IMR-90 (cell line): ENCODE measurements at regions not wholly inside any gene's neighbourhood (a gene's known extent, or its start where the extent isn't known, plus 50 kb on each side); places are given as distances from the start of the nearest gene placed in this dataset.

Experiments
- ATAC-seq: fragments of 200-7000 bp; cut with Tn5 transposase; 2 replicates; pipeline ENCODE4 v1.9.1; 2020; ENCODE audit warnings: low read depth, mild to moderate bottlenecking, moderate library complexity
- BruUV-seq: library from RNA; stranded (reverse); fragments of 400-500 nt; replicated peaks from 2 replicates; lab custom pipeline; 2021; lab: Mats Ljungman, UMichigan
- CTCF ChIA-PET: fragments of 300-600 bp; formaldehyde crosslinking; extraction: SDS; loops from one replicate; lab custom pipeline; 2021; ENCODE audit warnings: antibody characterized with exemption; lab: Yijun Ruan, JAX
- POLR2A ChIA-PET: fragments of 300-600 bp; sonication (Branson Sonifier 250); formaldehyde crosslinking; loops from one replicate; lab custom pipeline; 2022; ENCODE audit warnings: antibody characterized with exemption; ENCODE audit not compliant: unreplicated experiment; lab: Charles Lee
- DNase-seq: peaks from one replicate; pipeline ENCODE4 v3.0.0; 2013
- H2AFZ ChIP-seq: replicated peaks from 2 replicates; pipeline ENCODE3; 2013; ENCODE audit warnings: low read length, mild to moderate bottlenecking; ENCODE audit not compliant: poor library complexity
- H2AK5ac ChIP-seq: 2 replicates; pipeline ENCODE4 v1.6.1; 2013; ENCODE audit warnings: low read depth, low read length, inconsistent platforms
- H2AK9ac ChIP-seq: replicated peaks from 2 replicates; pipeline ENCODE3; 2013; ENCODE audit warnings: mild to moderate bottlenecking, low read depth, low read length, moderate library complexity; ENCODE audit not compliant: poor library complexity
- H2BK120ac ChIP-seq: 2 replicates; pipeline ENCODE4 v1.6.1; 2013; ENCODE audit warnings: low read depth, low read length, inconsistent platforms
- H2BK15ac ChIP-seq: 3 replicates; pipeline ENCODE4 v1.6.1; 2013; ENCODE audit warnings: low read depth, low read length, inconsistent platforms
- H2BK20ac ChIP-seq: 2 replicates; pipeline ENCODE4 v1.6.1; 2013; ENCODE audit warnings: low read depth, mild to moderate bottlenecking, inconsistent platforms, low read length, moderate library complexity
- H2BK5ac ChIP-seq: 2 replicates; pipeline ENCODE4 v1.6.1; 2013; ENCODE audit warnings: mild to moderate bottlenecking, low read depth, low read length, inconsistent platforms; ENCODE audit not compliant: poor library complexity, severe bottlenecking
- H3K14ac ChIP-seq: replicated peaks from 2 replicates; pipeline ENCODE4 v1.6.1; 2013; ENCODE audit warnings: low read depth, low read length, inconsistent platforms
- H3K18ac ChIP-seq: 2 replicates; pipeline ENCODE4 v1.6.1; 2013; ENCODE audit warnings: low read depth, low read length, control low read depth
- H3K23ac ChIP-seq: 2 replicates; pipeline ENCODE4 v1.6.1; 2013; ENCODE audit warnings: low read depth, low read length, inconsistent platforms
- H3K27ac ChIP-seq: 2 replicates; pipeline ENCODE4 v1.5.1; 2013; ENCODE audit warnings: mild to moderate bottlenecking, control low read depth, low read length; ENCODE audit not compliant: insufficient read depth
- H3K27me3 ChIP-seq: 2 replicates; pipeline ENCODE4 v1.6.1; 2013; ENCODE audit warnings: low read length; ENCODE audit not compliant: control insufficient read depth, insufficient read depth
- H3K36me3 ChIP-seq: 2 replicates; pipeline ENCODE4 v1.6.1; 2013; ENCODE audit warnings: low read length, mixed read lengths; ENCODE audit not compliant: control insufficient read depth, insufficient read depth
- H3K4ac ChIP-seq: 2 replicates; pipeline ENCODE4 v1.6.1; 2013; ENCODE audit warnings: low read depth, low read length, inconsistent platforms
- H3K4me1 ChIP-seq: 2 replicates; pipeline ENCODE4 v1.6.1; 2013; ENCODE audit warnings: low read length, mixed read lengths; ENCODE audit not compliant: control insufficient read depth, insufficient read depth
- H3K4me2 ChIP-seq: 2 replicates; pipeline ENCODE4 v1.6.1; 2013; ENCODE audit warnings: low read depth, mild to moderate bottlenecking, control low read depth, low read length, moderate library complexity
- H3K4me3 ChIP-seq: 2 replicates; pipeline ENCODE4 v1.5.1; 2013; ENCODE audit warnings: low read depth, mild to moderate bottlenecking, control low read depth, low read length, moderate library complexity; ENCODE audit not compliant: insufficient read depth
- H3K56ac ChIP-seq: 2 replicates; pipeline ENCODE4 v1.6.1; 2013; ENCODE audit warnings: low read length, inconsistent platforms; ENCODE audit not compliant: insufficient read depth; ENCODE audit errors: extremely low read depth
- H3K79me1 ChIP-seq, 2 experiments: 2 replicates each; pipeline ENCODE4 v1.6.1; 2013; ENCODE audit warnings: low read length in 2 of 2, inconsistent platforms in 1 of 2, low read depth in 1 of 2
- H3K9ac ChIP-seq: 2 replicates; pipeline ENCODE4 v1.6.1; 2013; ENCODE audit warnings: low read depth, low read length, control low read depth
- H3K9me1 ChIP-seq: 2 replicates; pipeline ENCODE4 v1.6.1; 2013; ENCODE audit warnings: low read length, inconsistent platforms; ENCODE audit not compliant: insufficient read depth
- H3K9me3 ChIP-seq: 2 replicates; pipeline ENCODE4 v1.6.1; 2013; ENCODE audit warnings: low read length; ENCODE audit not compliant: control insufficient read depth, insufficient read depth
- H4K20me1 ChIP-seq: 2 replicates; pipeline ENCODE4 v1.6.1; 2013; ENCODE audit warnings: low read length, inconsistent platforms; ENCODE audit not compliant: insufficient read depth
- H4K5ac ChIP-seq: 2 replicates; pipeline ENCODE4 v1.6.1; 2013; ENCODE audit warnings: mild to moderate bottlenecking, low read depth, low read length, control low read depth
- H4K8ac ChIP-seq, 2 experiments: 2 replicates each; pipeline ENCODE4 v1.6.1; 2013; ENCODE audit warnings: low read depth in 2 of 2, low read length in 2 of 2, control low read depth in 1 of 2, inconsistent platforms in 1 of 2
- H4K91ac ChIP-seq: 2 replicates; pipeline ENCODE4 v1.6.1; 2013; ENCODE audit warnings: low read depth, low read length, inconsistent platforms; ENCODE audit not compliant: insufficient read depth
- CEBPB ChIP-seq: IDR thresholded peaks from 2 replicates; pipeline ENCODE4 v1.6.1; 2012; ENCODE audit warnings: low read depth, low read length, improper control_type of control experiment
- MAFK ChIP-seq: IDR thresholded peaks from 2 replicates; pipeline ENCODE4 v1.6.1; 2012; ENCODE audit warnings: low read depth, low read length, improper control_type of control experiment
- MAZ ChIP-seq: IDR thresholded peaks from 2 replicates; pipeline ENCODE4 v1.6.1; 2012; ENCODE audit warnings: low read depth, mild to moderate bottlenecking, low read length, improper control_type of control experiment, moderate library complexity, borderline replicate concordance
- NFE2L2 ChIP-seq: fragments of 150-350 bp; IDR thresholded peaks from 2 replicates; pipeline ENCODE4 v1.6.1; 2016; ENCODE audit warnings: low read depth, mild to moderate bottlenecking, low read length
- WGBS, 2 experiments: methylation state at CpG; one replicate each; pipeline versions ENCODE4 v1.1.5 to v1.1.7; 2013; ENCODE audit warnings: missing lambda C conversion rate in 2 of 2; ENCODE audit not compliant: insufficient read length in 1 of 2; ENCODE audit errors: extremely low coverage in 2 of 2; 5-methylcytosine and 5-hydroxymethylcytosine counted together
- dilution Hi-C: fragments of 300-500 bp; cut with HindIII; formaldehyde crosslinking; loops from one replicate; pipeline ENCODE4 v1.14.3; 2018; ENCODE audit warnings: low sequenced_read_pairs; ENCODE audit not compliant: unreplicated experiment
- in situ Hi-C: fragments of 300-500 bp; cut with MboI; formaldehyde crosslinking; loops from 3 replicates; pipeline ENCODE4 v1.14.3; 2019; ENCODE audit warnings: low sequenced_read_pairs, inconsistent platforms, mixed read lengths
- intact Hi-C: fragments of 100-400 bp; cut with micrococcal nuclease; formaldehyde crosslinking; loops from 2 replicates; pipeline ENCODE4 v1.10.0; 2022

DNA sequence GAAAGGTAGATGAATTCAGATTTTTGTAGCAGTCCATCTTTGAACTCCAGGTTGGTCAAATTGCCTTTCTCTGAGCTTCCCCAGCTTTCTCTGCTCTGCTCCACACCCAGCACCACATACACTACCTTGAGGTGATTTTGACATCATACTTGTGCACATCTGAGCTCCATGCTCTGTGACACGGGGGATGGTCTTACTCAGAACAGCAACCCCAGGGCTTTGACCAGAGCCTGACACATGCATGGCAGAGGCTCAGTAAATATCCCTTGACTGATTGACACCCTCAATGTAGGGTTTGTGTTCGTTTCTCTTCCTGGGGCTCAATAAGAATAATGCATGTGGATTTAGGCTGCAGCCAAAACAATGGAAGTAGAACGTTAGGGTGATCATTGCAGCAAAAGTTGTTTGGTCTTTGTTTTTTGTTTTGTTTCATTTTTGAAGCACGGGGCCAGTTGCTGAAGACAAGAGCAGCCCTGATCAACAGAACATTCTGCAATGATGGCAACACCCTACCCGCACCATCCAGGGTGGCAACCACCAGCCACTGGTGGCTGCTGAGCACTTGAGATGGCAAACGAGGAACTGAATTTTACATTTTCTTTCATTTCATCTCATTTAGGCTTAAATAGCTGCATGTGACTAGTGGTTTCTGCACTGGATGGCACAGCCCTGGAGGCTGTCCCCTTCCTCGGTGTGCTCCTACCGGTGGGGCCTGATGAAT lies 224.8 kb upstream of the TNRC6C start:
- Histone ChIP-seq H2AK5ac (no peak overlapping the region), H2BK15ac (no peak overlapping the region), H3K9me3 (peaks cover 2% of the 10 kb centered on the region; the same call in 1 of the 2 replicates), H4K5ac (no peak overlapping the region), H3K14ac (no peak overlapping the region), H3K4me3 (no peak overlapping the region), H3K4me1 (peaks cover 7% of the 10 kb centered on the region; the same call in 1 of the 2 replicates), H2AFZ (no peak overlapping the region), H2AK9ac (no peak overlapping the region), H2BK20ac (no peak overlapping the region), H3K18ac (no peak overlapping the region), H2BK120ac (no peak overlapping the region), H3K4ac (no peak overlapping the region), H3K79me1 (no peaks in the 10 kb centered on the region), H3K56ac (no peak overlapping the region), H3K9me1 (no peaks in the 10 kb centered on the region), H2BK5ac (no peak overlapping the region), H3K27me3 (peaks cover 30% of the 10 kb centered on the region), H4K91ac (no peak overlapping the region), H4K8ac (no peak overlapping the region), H3K9ac (no peak overlapping the region), H3K27ac (no peak overlapping the region), H4K20me1 (no peaks in the 10 kb centered on the region), H3K23ac (no peak overlapping the region), H3K4me2 (no peak overlapping the region; the same call in 1 of the 2 replicates), H3K36me3 (no peaks in the 10 kb centered on the region)
- WGBS, 2 experiments = 83% methylated on average over 1 of the region's 8 CpGs; no CpG with 5 or more reads in 1 of the 2 experiments
- dilution Hi-C loops = no loop called here
- intact Hi-C loops = loop anchor here (10.0 kb wide), 1 partner anchor 281 kb away; no protein-coding TSS in a partner anchor
- ATAC-seq (no peak), DNase-seq (no peak)
- POLR2A ChIA-PET = no interaction called here
- BruUV-seq = no TSS peak
- TF ChIP-seq MAZ = no peak
- no peak for TF ChIP-seq MAFK
- no peak for TF ChIP-seq CEBPB
- TF ChIP-seq NFE2L2 = no peak
- CTCF ChIA-PET = no interaction called here
- in situ Hi-C loops = no loop called here
